H1 (cell line): ENCODE measurements at regions not wholly inside any gene's neighbourhood (a gene's known extent, or its start where the extent isn't known, plus 50 kb on each side); places are given as distances from the start of the nearest gene placed in this dataset.

Source experiments
- CTCF ChIA-PET: fragments of 300-600 bp; sonication (Branson Sonifier 250); formaldehyde crosslinking; loops from one replicate; lab custom pipeline; 2021; ENCODE audit not compliant: partially characterized antibody; lab: Charles Lee
- POLR2A ChIA-PET: fragments of 300-600 bp; sonication (Branson Sonifier 250); formaldehyde crosslinking; loops from one replicate; lab custom pipeline; 2021; ENCODE audit warnings: inconsistent platforms; ENCODE audit not compliant: partially characterized antibody; lab: Charles Lee
- DNase-seq, 2 experiments: peaks; one replicate each; pipeline versions ENCODE4 v3.0.0 to v3.0.0-alpha.2; 2010 to 2022; ENCODE audit warnings: low spot score in 2 of 2, low read depth in 1 of 2, mixed read lengths in 1 of 2
- FAIRE-seq: peaks from 2 replicates; lab custom pipeline; 2011; peaks lifted over from hg19 to GRCh38; lab: Jason Lieb, UNC
- H2AFZ ChIP-seq: 2 replicates; pipeline ENCODE4 v1.8.1; 2012; ENCODE audit warnings: low read length, inconsistent platforms
- H2AK5ac ChIP-seq: 2 replicates; pipeline ENCODE4 v1.6.1; 2013; ENCODE audit warnings: low read depth, low read length
- H2BK120ac ChIP-seq: replicated peaks from 2 replicates; pipeline ENCODE3; 2013; ENCODE audit warnings: low read depth, low read length, inconsistent platforms
- H2BK12ac ChIP-seq: 2 replicates; pipeline ENCODE4 v1.6.1; 2013; ENCODE audit warnings: low read depth, low read length
- H2BK15ac ChIP-seq: 2 replicates; pipeline ENCODE4 v1.6.1; 2013; ENCODE audit warnings: low read length
- H2BK20ac ChIP-seq: 2 replicates; pipeline ENCODE4 v1.6.1; 2013; ENCODE audit warnings: low read length
- H2BK5ac ChIP-seq: 2 replicates; pipeline ENCODE4 v1.6.1; 2013; ENCODE audit warnings: low read depth, low read length
- H3K14ac ChIP-seq: 2 replicates; pipeline ENCODE4 v1.6.1; 2013; ENCODE audit warnings: inconsistent platforms; ENCODE audit not compliant: insufficient read length
- H3K18ac ChIP-seq: 2 replicates; pipeline ENCODE4 v1.6.1; 2013; ENCODE audit warnings: low read length; ENCODE audit errors: extremely low read depth
- H3K23ac ChIP-seq: 2 replicates; pipeline ENCODE4 v1.6.1; 2013; ENCODE audit warnings: inconsistent platforms; ENCODE audit not compliant: insufficient read length
- H3K23me2 ChIP-seq: 2 replicates; pipeline ENCODE4 v1.6.1; 2013; ENCODE audit warnings: low read depth, low read length
- H3K27ac ChIP-seq: 2 replicates; pipeline ENCODE4 v1.6.1; 2011; ENCODE audit warnings: low read depth, low read length, inconsistent platforms
- H3K27me3 ChIP-seq, 4 experiments: replicated peaks in 1 of 4; 1 replicate in 1 of 4; 2 replicates in 3 of 4; pipeline versions ENCODE4 v1.6.1 to v1.8.1; 2011 to 2013; ENCODE audit warnings: low read length in 3 of 4, mild to moderate bottlenecking in 3 of 4, inconsistent platforms in 2 of 4, mixed read lengths in 2 of 4, moderate library complexity in 1 of 4; ENCODE audit not compliant: control insufficient read depth in 3 of 4, insufficient read depth in 3 of 4; ENCODE audit errors: extremely low read depth in 1 of 4
- H3K36me3 ChIP-seq, 4 experiments: 2 replicates each; pipeline versions ENCODE4 v1.6.1 to v1.8.1; 2011 to 2013; ENCODE audit warnings: mild to moderate bottlenecking in 4 of 4, low read length in 3 of 4, moderate library complexity in 2 of 4, control low read depth in 1 of 4, inconsistent platforms in 1 of 4; ENCODE audit not compliant: insufficient read depth in 4 of 4, control insufficient read depth in 2 of 4
- H3K4ac ChIP-seq: replicated peaks from 2 replicates; pipeline ENCODE3; 2013; ENCODE audit warnings: low read length, low read depth, mixed read lengths, inconsistent platforms; ENCODE audit not compliant: insufficient read length
- H3K4me1 ChIP-seq, 4 experiments: replicated peaks in 1 of 4; 1 replicate in 1 of 4; 2 replicates in 3 of 4; pipeline versions ENCODE4 v1.6.1 to v1.8.1; 2011 to 2013; ENCODE audit warnings: low read length in 3 of 4, inconsistent platforms in 2 of 4, mixed read lengths in 1 of 4; ENCODE audit not compliant: insufficient read depth in 4 of 4, control insufficient read depth in 3 of 4
- H3K4me2 ChIP-seq, 2 experiments: 2 replicates each; pipeline versions ENCODE4 v1.6.1 to v1.8.1; 2011 to 2013; ENCODE audit warnings: low read depth in 2 of 2, low read length in 2 of 2, control low read depth in 1 of 2, inconsistent platforms in 1 of 2, mild to moderate bottlenecking in 1 of 2; ENCODE audit not compliant: insufficient read depth in 1 of 2
- H3K4me3 ChIP-seq, 4 experiments: fragments of 200-600, 300-600 bp in 1 of 4; sonication (generic), shearing (Covaris generic), sonication (Bioruptor Twin) in 1 of 4; 2 replicates each; pipeline versions ENCODE4 v1.5.1 to v1.8.1; 2011 to 2016; ENCODE audit warnings: low read length in 4 of 4, low read depth in 3 of 4, control low read depth in 2 of 4, inconsistent platforms in 2 of 4, mild to moderate bottlenecking in 2 of 4, mixed read lengths in 1 of 4, moderate library complexity in 1 of 4; ENCODE audit not compliant: insufficient read depth in 2 of 4; ENCODE audit errors: extremely low read depth in 1 of 4
- H3K56ac ChIP-seq: replicated peaks from 2 replicates; pipeline ENCODE3; 2013; ENCODE audit warnings: low read depth, mild to moderate bottlenecking, mixed read lengths, low read length, inconsistent platforms; ENCODE audit not compliant: insufficient read length
- H3K79me1 ChIP-seq: 2 replicates; pipeline ENCODE4 v1.6.1; 2013; ENCODE audit warnings: low read depth, low read length, control low read depth
- H3K79me2 ChIP-seq, 2 experiments: 2 replicates each; pipeline versions ENCODE4 v1.6.1 to v1.8.1; 2012 to 2013; ENCODE audit warnings: low read length in 2 of 2, mild to moderate bottlenecking in 2 of 2, inconsistent platforms in 1 of 2; ENCODE audit not compliant: insufficient read depth in 2 of 2, control insufficient read depth in 1 of 2
- H3K9ac ChIP-seq, 4 experiments: replicated peaks in 1 of 4; 1 replicate in 1 of 4; 2 replicates in 3 of 4; pipeline versions ENCODE4 v1.6.1 to v1.8.1; 2011 to 2013; ENCODE audit warnings: low read depth in 3 of 4, low read length in 3 of 4, control low read depth in 2 of 4, mild to moderate bottlenecking in 2 of 4, moderate library complexity in 2 of 4, inconsistent platforms in 1 of 4; ENCODE audit errors: extremely low read depth in 1 of 4
- H3K9me3 ChIP-seq, 2 experiments: 2 replicates each; pipeline versions ENCODE4 v1.6.1 to v1.8.1; 2012 to 2013; ENCODE audit warnings: mild to moderate bottlenecking in 2 of 2, moderate library complexity in 2 of 2, control low read depth in 1 of 2, inconsistent platforms in 1 of 2, low read depth in 1 of 2, low read length in 1 of 2, mixed read lengths in 1 of 2; ENCODE audit not compliant: insufficient read depth in 2 of 2
- H4K20me1 ChIP-seq, 2 experiments: replicated peaks in 1 of 2; 2 replicates each; pipeline versions ENCODE3 to v1.8.1; 2011 to 2013; ENCODE audit warnings: inconsistent platforms in 2 of 2, low read length in 2 of 2, mild to moderate bottlenecking in 1 of 2; ENCODE audit not compliant: insufficient read depth in 2 of 2, control insufficient read depth in 1 of 2
- H4K5ac ChIP-seq: 2 replicates; pipeline ENCODE4 v1.6.1; 2013; ENCODE audit warnings: low read length, low read depth, mixed read lengths, inconsistent platforms; ENCODE audit not compliant: insufficient read length
- H4K8ac ChIP-seq: 2 replicates; pipeline ENCODE4 v1.8.0; 2013; ENCODE audit warnings: mild to moderate bottlenecking, moderate library complexity, low read length, inconsistent platforms; ENCODE audit not compliant: insufficient read depth; ENCODE audit errors: extremely low read depth
- H4K91ac ChIP-seq: replicated peaks from 2 replicates; pipeline ENCODE3; 2013; ENCODE audit warnings: low read length, mixed read lengths, inconsistent platforms; ENCODE audit not compliant: insufficient read length
- ASH2L ChIP-seq: fragments of 200-600, 300-600 bp; sonication (generic); IDR thresholded peaks from one replicate; pipeline ENCODE4 v1.7.1; 2017; ENCODE audit warnings: low read length
- ATF2 ChIP-seq: IDR thresholded peaks from 2 replicates; pipeline ENCODE4 v1.6.1; 2012; ENCODE audit warnings: low read length, inconsistent platforms
- CBX5 ChIP-seq: fragments of 300-800, 300-1000 bp; sonication (generic); IDR thresholded peaks from 2 replicates; pipeline ENCODE4 v1.7.1; 2016; ENCODE audit warnings: antibody characterized with exemption, low read length, low read depth
- CBX8 ChIP-seq: fragments of 300-800, 300-1000 bp; sonication (generic); IDR thresholded peaks from 2 replicates; pipeline ENCODE4 v1.7.1; 2016; ENCODE audit warnings: low read depth, low read length, borderline replicate concordance
- GTF2F1 ChIP-seq: IDR thresholded peaks from 2 replicates; pipeline ENCODE4 v1.6.1; 2012; ENCODE audit warnings: low read depth, low read length, improper control_type of control experiment, borderline replicate concordance
- KDM1A ChIP-seq: fragments of 200-600, 300-600 bp; sonication (generic); IDR thresholded peaks from 2 replicates; pipeline ENCODE4 v1.7.1; 2016; ENCODE audit warnings: mild to moderate bottlenecking, low read length, borderline replicate concordance
- SIRT6 ChIP-seq: IDR thresholded peaks from one replicate; pipeline ENCODE4 v1.7.1; 2012; ENCODE audit warnings: low read length, inconsistent platforms
- TAF7 ChIP-seq: optimal IDR thresholded peaks from 2 replicates; pipeline ENCODE3; 2011; ENCODE audit warnings: low read depth, mild to moderate bottlenecking, inconsistent platforms, low read length, moderate library complexity, borderline replicate concordance
- WGBS, 2 experiments: shearing (Covaris generic) in 1 of 2; methylation state at CpG; one replicate each; pipeline versions ENCODE4 v1.1.6 to v1.1.7; 2013 to 2015; ENCODE audit warnings: low lambda C conversion rate in 2 of 2, mixed read lengths in 2 of 2, inconsistent platforms in 1 of 2, low coverage in 1 of 2, missing lambda C conversion rate in 1 of 2; ENCODE audit not compliant: insufficient replicate concordance in 2 of 2, insufficient coverage in 1 of 2, insufficient read length in 1 of 2; ENCODE audit errors: extremely low coverage in 1 of 2, missing lambda C conversion rate in 1 of 2; 5-methylcytosine and 5-hydroxymethylcytosine counted together

GRCh38 chr12:65663097-65663496 lies 161.2 kb upstream of the HMGA2 start:
- Histone ChIP-seq H3K79me1 (no peaks in the 10 kb centered on the region), H2BK12ac (no peak overlapping the region), H3K4me3 (no peak overlapping the region), H3K4me1 (peaks cover 0 to 2% (median 0%) of the 10 kb centered on the region in 4 experiments; a peak in 3 of 7 replicates), H3K18ac (no peak overlapping the region), H4K5ac (no peak overlapping the region), H3K9me3 (no peaks in the 10 kb centered on the region), H3K27ac (no peak overlapping the region), H3K36me3 (no peaks in the 10 kb centered on the region), H4K8ac (no peak overlapping the region), H4K20me1 (no peaks in the 10 kb centered on the region), H2AK5ac (no peak overlapping the region), H3K27me3 (no peaks in the 10 kb centered on the region; a peak in 1 of 7 replicates), H2BK120ac (no peak overlapping the region), H4K91ac (no peak overlapping the region), H3K4me2 (no peak overlapping the region), H3K56ac (no peak overlapping the region), H2BK5ac (no peak overlapping the region), H3K79me2 (no peaks in the 10 kb centered on the region), H2BK15ac (no peak overlapping the region), H2AFZ (no peak overlapping the region), H3K23me2 (peaks cover 3% of the 10 kb centered on the region; the same call in 1 of the 2 replicates), H3K14ac (no peak overlapping the region), H3K4ac (no peak overlapping the region), H3K23ac (no peak overlapping the region), H3K9ac (no peak overlapping the region), H2BK20ac (no peak overlapping the region)
- TF ChIP-seq SIRT6 (no peak), TAF7 (no peak), GTF2F1 (no peak), CBX8 (no peak), CBX5 (no peak), ATF2 (no peak), ASH2L (no peak), KDM1A (no peak)
- DNase-seq = no peak
- WGBS, 2 experiments = 96% methylated on average over 5 of the region's 5 CpGs; no CpG with 5 or more reads in 1 of the 2 experiments
- POLR2A ChIA-PET = no interaction called here
- CTCF ChIA-PET = interaction anchor here (1.2 kb wide), 1 partner anchor 102 kb away, joined by 3 read pairs; no protein-coding TSS in a partner anchor
- no peak for FAIRE-seq
